Hepatic stellate cell (primary cell): ENCODE measurements at regions not wholly inside any gene's neighbourhood (a gene's known extent, or its start where the extent isn't known, plus 50 kb on each side); places are given as distances from the start of the nearest gene placed in this dataset.

Experiments used
- DNase-seq: peaks from one replicate; pipeline ENCODE4 v3.0.0; 2011; ENCODE audit warnings: low spot score

DNA sequence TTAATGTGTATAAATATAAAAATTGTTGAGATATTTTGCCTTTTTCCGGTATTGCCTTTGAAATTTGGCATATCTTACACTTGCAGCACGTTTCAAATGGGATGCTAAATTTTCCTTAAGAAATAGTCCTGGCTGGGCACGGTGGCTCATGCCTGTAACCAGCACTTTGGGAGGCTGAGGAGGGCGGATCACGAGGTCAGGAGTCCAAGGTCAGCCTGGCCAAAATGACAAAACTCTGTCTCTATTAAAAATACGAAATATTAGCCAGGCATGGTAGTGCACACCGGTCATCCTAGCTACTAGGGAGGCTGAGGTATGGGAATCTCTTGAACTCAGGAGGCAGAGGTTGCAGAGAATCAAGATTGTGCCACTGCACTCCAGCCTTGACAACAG lies 220.2 kb downstream of the PTEN start:
- no peak for DNase-seq

- DNase-seq, result no peak
Measured at GRCh38 chr10:88086187-88086960, 222.9 kb downstream of the PTEN start.

- DNase-seq, result no peak
Measured at GRCh38 chr10:88088441-88089340, 225.3 kb downstream of the PTEN start.

DNA sequence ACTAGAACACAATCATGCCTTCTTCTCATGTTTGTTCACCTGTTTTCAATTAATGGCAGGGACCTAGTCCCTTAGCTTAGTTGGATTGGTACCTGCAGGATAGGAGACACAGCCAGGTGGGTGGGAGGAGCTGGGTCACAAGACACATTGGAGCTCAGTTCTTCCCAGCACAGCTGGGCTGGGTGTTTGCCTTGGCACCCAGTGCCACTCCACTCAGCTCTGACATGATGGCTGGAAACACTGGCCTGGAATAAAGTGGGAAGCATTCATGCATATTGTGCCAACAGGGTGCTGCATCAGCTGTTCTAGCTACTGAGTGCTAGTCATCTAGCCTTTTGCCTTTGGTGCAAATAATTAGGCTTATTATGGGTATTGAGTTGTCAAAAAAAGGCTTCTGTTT lies 226.1 kb downstream of the PTEN start:
- DNase-seq, result no peak

GRCh38 chr10:88090568-88091214 lies 227.3 kb downstream of the PTEN start:
- DNase-seq, result no peak

DNA sequence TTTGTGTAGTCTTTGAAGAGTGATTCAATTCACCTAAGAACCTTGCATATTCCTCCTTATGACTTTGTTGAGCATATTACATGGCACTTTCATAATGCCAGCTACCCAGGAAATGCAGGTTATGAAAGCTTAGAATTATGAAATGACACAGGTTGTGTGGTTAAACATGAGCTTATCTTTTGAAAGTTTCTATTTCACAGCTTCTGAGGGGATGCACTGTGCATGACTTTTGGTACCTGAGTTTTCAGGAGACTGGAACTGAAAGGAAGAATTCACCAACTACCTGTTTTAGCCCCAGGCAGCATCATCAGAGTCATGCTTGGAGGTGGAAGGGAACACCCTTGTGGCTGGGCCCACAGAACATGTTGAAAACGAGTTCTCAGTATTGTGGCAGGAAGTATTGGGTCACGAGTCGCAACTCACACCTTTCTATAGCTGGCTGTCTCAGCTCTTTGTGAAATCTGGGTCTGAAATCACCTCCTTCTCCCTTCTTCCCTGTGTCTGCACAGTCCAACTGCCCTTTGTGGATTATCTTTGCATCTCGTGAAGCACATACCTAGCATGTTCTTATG lies 228.2 kb downstream of the PTEN start:
- DNase-seq, result no peak

DNA sequence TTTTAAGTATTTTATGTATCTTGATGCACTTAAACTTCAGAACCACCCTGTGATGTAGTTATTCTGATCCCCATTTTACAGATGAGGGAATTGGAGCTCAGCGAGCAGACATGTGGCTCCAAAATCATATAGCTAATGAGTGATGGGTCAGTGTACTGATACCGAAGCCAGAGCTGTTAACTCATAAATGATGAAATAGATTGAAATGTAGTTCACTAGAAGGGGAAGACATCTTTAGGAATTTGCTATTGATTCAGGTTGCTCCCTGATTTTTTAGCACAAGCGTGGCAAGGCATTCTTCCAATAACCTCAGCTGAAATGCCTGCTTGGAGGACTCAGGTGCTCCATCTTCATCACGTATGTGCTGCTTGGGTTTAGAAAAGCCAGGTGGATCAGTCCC lies 228.8 kb downstream of the PTEN start:
- no peak for DNase-seq

- no peak for DNase-seq
Measured at GRCh38 chr10:88092973-88093372, 229.5 kb downstream of the PTEN start.

DNA sequence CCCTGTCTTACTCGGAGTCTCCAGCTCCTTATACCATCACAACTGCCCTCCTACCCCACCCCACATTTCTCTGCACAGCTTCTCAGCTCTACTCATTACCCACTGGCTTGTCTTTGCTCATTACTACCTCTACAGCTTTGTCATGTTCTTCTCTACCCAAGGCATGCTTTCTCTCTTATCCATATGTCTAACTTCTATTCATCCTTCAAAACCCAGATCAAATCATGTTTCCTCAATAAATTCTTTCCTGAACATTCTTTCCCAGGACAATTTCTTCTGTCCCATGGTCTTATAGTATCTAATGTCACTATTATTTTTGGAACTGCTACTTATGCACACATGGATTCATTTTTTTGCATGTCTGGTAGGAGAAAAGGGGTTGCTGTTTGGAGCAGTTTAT lies 231.4 kb downstream of the PTEN start:
- DNase-seq, result no peak

GRCh38 chr10:88095223-88095721 lies 231.8 kb downstream of the PTEN start:
- DNase-seq, result peak; percentile 40

DNA sequence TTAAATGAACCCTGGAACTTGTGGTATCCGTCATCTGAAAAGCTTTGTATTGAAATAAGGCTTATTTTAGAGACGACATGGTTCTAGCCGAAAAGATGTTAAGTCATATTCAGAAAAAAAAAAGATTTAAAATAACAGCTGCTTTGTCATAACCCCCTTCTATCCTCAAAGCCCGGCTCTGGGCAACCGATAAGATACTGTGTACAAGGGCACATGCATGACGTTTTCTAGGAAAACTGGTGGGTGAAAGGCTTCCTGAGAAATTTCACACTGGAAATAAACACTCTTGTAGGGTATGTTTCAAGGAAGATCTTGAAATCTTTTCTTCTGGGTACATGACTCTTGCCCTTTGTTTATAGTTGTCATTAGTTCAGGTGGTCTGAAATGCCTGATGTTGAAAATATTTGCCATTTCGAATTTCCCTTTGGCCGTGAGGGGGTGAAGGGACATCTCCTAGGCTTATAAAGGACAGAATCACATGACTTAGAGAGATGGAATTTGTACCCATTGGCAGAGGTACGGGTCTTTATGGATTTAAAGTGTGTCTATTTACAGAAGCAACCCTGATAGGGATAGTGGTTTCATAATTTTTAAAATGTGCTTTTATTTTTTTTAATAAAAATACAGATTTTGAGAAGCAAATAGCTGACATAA lies 232.5 kb downstream of the PTEN start:
- no peak for DNase-seq

GRCh38 chr10:88097092-88097516 lies 233.7 kb downstream of the PTEN start:
- no peak for DNase-seq

DNA sequence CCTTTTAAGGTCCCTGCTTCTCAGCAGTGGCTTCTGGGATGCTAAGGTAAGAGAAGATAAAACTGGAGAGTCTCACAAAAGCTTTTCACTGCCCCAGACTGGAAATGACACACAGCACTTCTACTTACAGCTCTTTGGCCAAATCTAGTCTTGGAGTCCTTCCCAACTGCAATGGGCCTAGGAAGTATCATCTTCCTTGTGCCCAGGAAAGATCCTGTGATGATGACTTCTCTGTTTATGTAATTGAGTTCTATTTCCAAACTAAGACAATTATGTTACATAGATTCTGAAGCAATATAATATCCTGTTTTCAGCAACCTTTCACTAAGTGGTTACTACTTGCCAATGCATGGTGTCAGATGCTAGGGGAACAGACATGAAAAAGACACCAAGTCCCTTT lies 234.1 kb downstream of the PTEN start:
- no peak for DNase-seq

DNA sequence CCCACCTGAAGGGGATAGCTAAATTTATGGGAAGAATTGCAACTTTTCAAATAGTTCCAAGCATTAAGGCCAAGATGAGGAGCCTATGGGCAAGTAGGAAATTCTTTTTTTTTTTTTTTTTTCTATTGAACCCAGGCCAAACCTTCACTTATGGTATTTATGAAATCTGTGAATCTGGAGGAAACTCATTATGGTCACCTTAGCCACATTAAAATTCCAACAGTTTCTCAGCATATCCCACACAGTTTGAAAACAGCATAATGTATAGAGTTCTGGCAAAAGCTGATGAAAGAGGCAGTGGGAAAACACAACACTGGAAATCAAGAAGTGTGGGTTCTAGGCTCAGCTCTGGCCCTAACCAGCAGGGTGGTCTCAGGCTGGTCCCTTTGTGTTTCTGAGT lies 236.9 kb downstream of the PTEN start:
- DNase-seq, result no peak

DNA sequence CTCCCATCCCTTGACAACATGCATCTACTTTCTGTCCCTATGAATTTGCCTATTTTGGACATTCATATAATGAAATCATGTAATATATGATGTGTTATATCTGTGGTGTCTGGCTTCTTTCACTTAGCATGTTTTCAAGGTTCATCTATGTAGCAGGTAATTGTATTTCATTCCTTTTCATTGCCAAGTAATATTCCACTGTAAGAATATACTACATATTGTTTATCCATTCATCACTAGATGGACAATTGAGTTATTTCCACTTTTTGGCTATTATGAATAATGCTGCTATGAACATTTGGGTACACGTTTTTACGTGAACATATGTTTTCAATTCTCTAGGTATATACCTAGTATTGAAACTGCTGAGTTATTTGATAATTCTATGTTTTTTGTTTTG lies 238.2 kb downstream of the PTEN start:
- DNase-seq, result no peak

GRCh38 chr10:88103576-88103975 lies 240.2 kb downstream of the PTEN start:
- no peak for DNase-seq

GRCh38 chr10:88104223-88104622 lies 240.8 kb downstream of the PTEN start:
- no peak for DNase-seq

DNA sequence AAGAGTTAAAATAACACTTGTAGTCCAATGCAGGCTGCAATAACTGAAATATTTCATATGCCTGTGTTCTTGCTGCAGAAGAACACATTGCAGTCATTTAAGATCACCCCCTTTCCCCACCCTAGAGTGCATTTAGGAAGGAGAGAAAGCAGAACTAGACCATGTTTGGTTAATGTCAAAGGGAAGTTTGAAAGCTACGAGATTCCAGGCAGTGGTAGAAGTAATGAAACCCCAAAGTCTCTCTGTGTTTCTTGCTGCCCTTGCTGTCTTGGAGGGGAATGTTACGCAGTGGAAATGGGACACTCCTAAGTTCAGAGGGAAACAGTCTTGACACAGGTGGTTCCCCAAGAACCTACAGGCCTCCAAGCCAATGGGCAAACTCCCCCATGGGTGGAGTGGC lies 242.9 kb downstream of the PTEN start:
- no peak for DNase-seq

GRCh38 chr10:88107296-88108097 lies 244.1 kb downstream of the PTEN start:
- no peak for DNase-seq

- no peak for DNase-seq
Measured at GRCh38 chr10:88108115-88108610, 244.7 kb downstream of the PTEN start.

DNA sequence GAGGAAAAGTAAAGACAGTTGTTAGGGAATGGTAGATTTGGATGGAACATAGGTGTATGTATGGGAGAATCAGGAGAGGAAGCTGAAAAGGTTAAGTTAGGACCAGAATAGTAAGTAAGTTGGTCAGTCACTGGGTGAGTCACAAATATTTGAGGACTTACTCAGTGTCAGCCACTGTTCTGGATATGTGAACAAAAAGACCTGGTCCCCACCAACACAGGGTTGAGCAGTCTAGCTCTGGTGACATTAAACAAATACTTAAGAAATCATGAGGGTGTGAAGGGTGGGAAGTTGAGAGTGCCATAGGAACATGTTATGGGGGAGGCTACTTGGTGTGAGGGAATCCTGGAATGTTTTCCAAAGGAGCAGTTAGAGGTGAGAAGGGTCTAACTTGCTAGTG lies 246.9 kb downstream of the PTEN start:
- DNase-seq, result peak; percentile 32
